A549 (cell line): ENCODE measurements at regions not wholly inside any gene's neighbourhood (a gene's known extent, or its start where the extent isn't known, plus 50 kb on each side); places are given as distances from the start of the nearest gene placed in this dataset.

Experiments
- ATAC-seq, 2 experiments: fragments of 200-7000 bp in 1 of 2; fragments of >200 bp in 1 of 2; cut with Nextera tagmentation in 1 of 2; cut with Tn5 transposase in 1 of 2; 3 replicates each; pipeline versions ENCODE4 v1.8.0 to v1.9.1; 2018 to 2020; ENCODE audit warnings: mild to moderate bottlenecking in 1 of 2, moderate library complexity in 1 of 2
- CTCF ChIA-PET: fragments of 300-600 bp; sonication (Branson Sonifier 250); formaldehyde crosslinking; extraction: SDS; loops from one replicate; lab custom pipeline; 2021; ENCODE audit warnings: antibody characterized with exemption, inconsistent platforms; lab: Yijun Ruan, JAX
- POLR2A ChIA-PET: fragments of 350-600 bp; formaldehyde crosslinking; extraction: SDS; loops from one replicate; lab custom pipeline; 2021; ENCODE audit warnings: antibody characterized with exemption, inconsistent platforms; lab: Yijun Ruan, JAX
- DNase-seq, 2 experiments: peaks; one replicate each; pipeline versions ENCODE4 v3.0.0 to v3.0.0-alpha.2; 2011 to 2016; ENCODE audit warnings: low read depth in 1 of 2, low spot score in 1 of 2
- FAIRE-seq: peaks from 2 replicates; lab custom pipeline; 2011; peaks lifted over from hg19 to GRCh38; lab: Jason Lieb, UNC
- H3K27ac ChIP-seq, 2 experiments: fragments of >200 bp; sonication (Bioruptor Twin); formaldehyde crosslinking; 3 replicates each; pipeline ENCODE4 v1.5.1; 2016 to 2017
- H3K4me1 ChIP-seq: fragments of >200 bp; sonication (Bioruptor Twin); formaldehyde crosslinking; 3 replicates; pipeline ENCODE4 v1.6.1; 2016
- H3K4me2 ChIP-seq: fragments of >200 bp; sonication (Bioruptor Twin); formaldehyde crosslinking; 3 replicates; pipeline ENCODE4 v1.6.1; 2016
- H3K4me3 ChIP-seq: fragments of >200 bp; sonication (Bioruptor Twin); formaldehyde crosslinking; 3 replicates; pipeline ENCODE4 v1.5.1; 2016
- H3K9me3 ChIP-seq: fragments of >200 bp; sonication (Bioruptor Twin); formaldehyde crosslinking; 3 replicates; pipeline ENCODE4 v1.6.1; 2016
- BHLHE40 ChIP-seq: IDR thresholded peaks from 2 replicates; pipeline ENCODE4 v1.6.1; 2012; ENCODE audit warnings: low read depth, low read length, inconsistent platforms
- CBX8 ChIP-seq: fragments of 200-600 bp; sonication (generic); IDR thresholded peaks from 2 replicates; pipeline ENCODE4 v1.6.1; 2016
- CHD4 ChIP-seq: fragments of 200-600 bp; sonication (generic); IDR thresholded peaks from 2 replicates; pipeline ENCODE4 v1.6.1; 2016; ENCODE audit warnings: antibody characterized with exemption, mild to moderate bottlenecking, borderline replicate concordance
- CTCF ChIP-seq: fragments of >200 bp; sonication (Bioruptor Twin); formaldehyde crosslinking; IDR thresholded peaks from 3 replicates; pipeline ENCODE4 v1.5.1; 2016
- E2F6 ChIP-seq: IDR thresholded peaks from 2 replicates; pipeline ENCODE4 v1.6.1; 2012; ENCODE audit warnings: low read depth, borderline replicate concordance
- EHF ChIP-seq: fragments of 250-450 bp; sonication (Bioruptor Pico); IDR thresholded peaks from 2 replicates; pipeline ENCODE4 v1.5.0; 2020; ENCODE audit warnings: mild to moderate bottlenecking
- ELK1 ChIP-seq: fragments of 150-350 bp; IDR thresholded peaks from 2 replicates; pipeline ENCODE4 v1.6.1; 2014; ENCODE audit warnings: low read depth, mild to moderate bottlenecking, low read length
- EP300 ChIP-seq, 2 experiments: fragments of >200 bp; sonication (Bioruptor Twin); formaldehyde crosslinking; IDR thresholded peaks; 2 replicates in 1 of 2; 3 replicates in 1 of 2; pipeline ENCODE4 v1.6.1; 2016 to 2017
- ESRRA ChIP-seq: fragments of 150-350 bp; IDR thresholded peaks from 2 replicates; pipeline ENCODE4 v1.6.1; 2014; ENCODE audit warnings: mild to moderate bottlenecking, low read length, borderline replicate concordance
- FOSL2 ChIP-seq, 2 experiments: fragments of 450-650 bp in 1 of 2; fragments of >200 bp in 1 of 2; sonication (Bioruptor Twin) in 1 of 2; formaldehyde crosslinking; IDR thresholded peaks; 2 replicates each; pipeline versions ENCODE4 v1.5.0 to v1.6.1; 2016 to 2020; ENCODE audit warnings: mild to moderate bottlenecking in 1 of 2, moderate library complexity in 1 of 2
- FOXS1 ChIP-seq: fragments of 250-450 bp; sonication (Bioruptor Pico); IDR thresholded peaks from 2 replicates; pipeline ENCODE4 v1.5.0; 2020; ENCODE audit warnings: mild to moderate bottlenecking, moderate library complexity
- GATA3 ChIP-seq: IDR thresholded peaks from 2 replicates; pipeline ENCODE4 v1.6.1; 2012; ENCODE audit warnings: borderline replicate concordance
- HDAC2 ChIP-seq: fragments of 200-600 bp; sonication (generic); IDR thresholded peaks from 2 replicates; pipeline ENCODE4 v1.6.1; 2016
- HOXB13 ChIP-seq: fragments of 250-450 bp; sonication (Bioruptor Pico); IDR thresholded peaks from 2 replicates; pipeline ENCODE4 v1.5.0; 2020; ENCODE audit warnings: low read depth, mild to moderate bottlenecking, moderate library complexity
- KDM1A ChIP-seq: fragments of 200-600 bp; sonication (generic); IDR thresholded peaks from 2 replicates; pipeline ENCODE4 v1.6.1; 2016; ENCODE audit warnings: low read depth, mild to moderate bottlenecking
- MAFK ChIP-seq: fragments of 450-650 bp; IDR thresholded peaks from 2 replicates; pipeline ENCODE4 v1.6.1; 2014; ENCODE audit not compliant: partially characterized antibody
- NPAS2 ChIP-seq: fragments of 250-450 bp; sonication (Bioruptor Pico); IDR thresholded peaks from 2 replicates; pipeline ENCODE4 v1.8.0; 2022; ENCODE audit warnings: mild to moderate bottlenecking, moderate library complexity, borderline replicate concordance
- NR3C1 ChIP-seq: fragments of >200 bp; sonication (Bioruptor Twin); formaldehyde crosslinking; IDR thresholded peaks from 3 replicates; pipeline ENCODE4 v1.6.1; 2017
- POLR2A ChIP-seq: IDR thresholded peaks from 2 replicates; pipeline ENCODE4 v1.6.1; 2012; ENCODE audit warnings: mild to moderate bottlenecking, low read length
- POLR2AphosphoS2 ChIP-seq: conservative IDR thresholded peaks from 2 replicates; pipeline ENCODE4 v1.6.1; 2012; ENCODE audit warnings: low read length, improper control_type of control experiment, inconsistent platforms
- RAD21 ChIP-seq, 2 experiments: fragments of >200 bp in 1 of 2; sonication (Bioruptor Twin) in 1 of 2; formaldehyde crosslinking in 1 of 2; IDR thresholded peaks in 1 of 2; conservative IDR thresholded peaks in 1 of 2; 2 replicates in 1 of 2; 3 replicates in 1 of 2; pipeline ENCODE4 v1.6.1; 2012 to 2018; ENCODE audit warnings: inconsistent platforms in 1 of 2
- TFCP2L1 ChIP-seq: fragments of 250-450 bp; sonication (Bioruptor Pico); IDR thresholded peaks from 2 replicates; pipeline ENCODE4 v1.5.0; 2021; ENCODE audit warnings: mild to moderate bottlenecking
- USF2 ChIP-seq: fragments of 450-650 bp; IDR thresholded peaks from 2 replicates; pipeline ENCODE4 v1.6.1; 2014; ENCODE audit warnings: antibody characterized with exemption
- ZC3H11A ChIP-seq: fragments of 450-650 bp; IDR thresholded peaks from 2 replicates; pipeline ENCODE4 v1.6.1; 2014; ENCODE audit warnings: antibody characterized with exemption, mild to moderate bottlenecking
- ZNF302 ChIP-seq: fragments of 250-450 bp; sonication (Bioruptor Pico); IDR thresholded peaks from 2 replicates; pipeline ENCODE4 v1.9.0; 2021; ENCODE audit warnings: inconsistent platforms, mild to moderate bottlenecking, moderate library complexity
- WGBS: methylation state at CpG from one replicate; pipeline ENCODE4 v1.1.6; 2017; ENCODE audit errors: missing lambda C conversion rate; 5-methylcytosine and 5-hydroxymethylcytosine counted together

- ATAC-seq (no peak), DNase-seq (no peak), FAIRE-seq (no peak)
- Histone ChIP-seq H3K4me1 (no peaks in the 10 kb centered on the region), H3K4me3 (no peak overlapping the region), H3K9me3 (no peaks in the 10 kb centered on the region), H3K4me2 (no peak overlapping the region), H3K27ac (no peak overlapping the region)
- no peak for TF ChIP-seq NR3C1
- no peak for TF ChIP-seq FOXS1 (CRISPR knock-in tag)
- TF ChIP-seq ZNF302 = no peak
- no peak for TF ChIP-seq FOSL2 (IDR thresholded peaks at IDR 0.05)
- TF ChIP-seq FOSL2 (CRISPR knock-in tag; IDR thresholded peaks at IDR 0.05) = no peak
- TF ChIP-seq GATA3 = no peak
- ChIA-PET CTCF (interaction anchor here (0.6 kb wide), 1 partner anchor 278 kb away, joined by 3 read pairs; no protein-coding TSS in a partner anchor), POLR2A (no interaction called here)
- 7% methylated on average over 6 of the region's 6 CpGs for WGBS
These were observed 710.0 kb upstream of the ARGLU1 start for GRCh38 chr13:107277911-107278310.

GRCh38 chr13:107276936-107277335, 709.0 kb upstream of the ARGLU1 start:
- no peak for ATAC-seq
- CTCF ChIA-PET = no interaction called here

GRCh38 chr13:107275945-107276614, 708.1 kb upstream of the ARGLU1 start:
- FAIRE-seq = no peak

More at GRCh38 chr13:107276936-107277335, 709.0 kb upstream of the ARGLU1 start:
- FAIRE-seq (no peak), DNase-seq (no peak)
- Histone ChIP-seq H3K4me3 (no peak overlapping the region), H3K27ac (no peak overlapping the region), H3K4me1 (no peaks in the 10 kb centered on the region), H3K4me2 (no peak overlapping the region), H3K9me3 (no peaks in the 10 kb centered on the region)
- TF ChIP-seq E2F6 = no peak
- no peak for TF ChIP-seq ESRRA
- TF ChIP-seq EHF = no peak
- no peak for TF ChIP-seq HDAC2
- no peak for TF ChIP-seq POLR2A
- no peak for TF ChIP-seq CBX8
- no peak for TF ChIP-seq HOXB13 (CRISPR knock-in tag)
- no peak for TF ChIP-seq POLR2AphosphoS2
- TF ChIP-seq ELK1 = no peak
- TF ChIP-seq EP300 (IDR thresholded peaks at IDR 0.05) = no peak
- TF ChIP-seq KDM1A = no peak
- TF ChIP-seq MAFK = no peak
- no peak for TF ChIP-seq CHD4
- no peak for TF ChIP-seq TFCP2L1 (CRISPR knock-in tag)
- TF ChIP-seq RAD21 (conservative IDR thresholded peaks at IDR 0.05 in 1 of 2, IDR thresholded peaks at IDR 0.05 in 1 of 2) = no peak
- 4% methylated on average over 2 of the region's 2 CpGs for WGBS
- POLR2A ChIA-PET = no interaction called here

More at GRCh38 chr13:107275945-107276614, 708.1 kb upstream of the ARGLU1 start:
- 8% methylated on average over 6 of the region's 6 CpGs for WGBS
- DNase-seq = no peak
- TF ChIP-seq CTCF (no peak), NPAS2 (CRISPR knock-in tag) (no peak), ZC3H11A (no peak), KDM1A (no peak), BHLHE40 (no peak), EHF (no peak), EP300 (IDR thresholded peaks at IDR 0.05) (no peak), USF2 (no peak)
- no peaks in the 10 kb centered on the region for H3K9me3 ChIP-seq
- no peaks in the 10 kb centered on the region for H3K4me1 ChIP-seq
- ATAC-seq = no peak
- no peak overlapping the region for H3K4me3 ChIP-seq
- ChIA-PET CTCF (no interaction called here), POLR2A (no interaction called here)
- H3K27ac ChIP-seq = no peak overlapping the region
- H3K4me2 ChIP-seq = no peak overlapping the region
